ENCODE measurements at regions not wholly inside any gene's neighbourhood (a gene's known extent, or its start where the extent isn't known, plus 50 kb on each side); places are given as distances from the start of the nearest gene placed in this dataset.

- H3K27ac ChIP-seq: no peak overlapping the region
- TF ChIP-seq ZFX (IDR thresholded peaks at IDR 0.05; ENCODE audit: borderline replicate concordance) (no peak), CTCF (IDR thresholded peaks at IDR 0.05) (no peak)
These were observed 331.9 kb upstream of the TSHZ3 start for GRCh38 chr19:31681121-31681520.

GRCh38 chr19:31693131-31693932 lies 344.1 kb upstream of the TSHZ3 start:
- TF ChIP-seq CTCF (IDR thresholded peaks at IDR 0.05) (no peak), ZFX (IDR thresholded peaks at IDR 0.05; ENCODE audit: borderline replicate concordance) (no peak)
- no peak overlapping the region for H3K27ac ChIP-seq

GRCh38 chr19:31693933-31694269 lies 344.7 kb upstream of the TSHZ3 start:
- no peak overlapping the region for H3K27ac ChIP-seq
- no peak for TF ChIP-seq CTCF (IDR thresholded peaks at IDR 0.05)
- TF ChIP-seq ZFX (IDR thresholded peaks at IDR 0.05; ENCODE audit: borderline replicate concordance): no peak

- no peak overlapping the region for H3K27ac ChIP-seq
- TF ChIP-seq ZFX (IDR thresholded peaks at IDR 0.05; ENCODE audit: borderline replicate concordance): no peak
- TF ChIP-seq CTCF (IDR thresholded peaks at IDR 0.05): no peak
These were observed 345.5 kb upstream of the TSHZ3 start for GRCh38 chr19:31694761-31695160.

GRCh38 chr19:31699421-31699820 lies 350.2 kb upstream of the TSHZ3 start:
- H3K27ac ChIP-seq: no peak overlapping the region
- TF ChIP-seq ZFX (IDR thresholded peaks at IDR 0.05; ENCODE audit: borderline replicate concordance) (no peak), CTCF (IDR thresholded peaks at IDR 0.05) (no peak)

- TF ChIP-seq ZFX (IDR thresholded peaks at IDR 0.05; ENCODE audit: borderline replicate concordance) (no peak), CTCF (IDR thresholded peaks at IDR 0.05) (no peak)
- H3K27ac ChIP-seq: no peak overlapping the region
These were observed 351.9 kb upstream of the TSHZ3 start for GRCh38 chr19:31701146-31701545.

- TF ChIP-seq ZFX (IDR thresholded peaks at IDR 0.05; ENCODE audit: borderline replicate concordance): no peak
- no peak for TF ChIP-seq CTCF (IDR thresholded peaks at IDR 0.05)
- H3K27ac ChIP-seq: no peak overlapping the region
These were observed 356.4 kb upstream of the TSHZ3 start for GRCh38 chr19:31705656-31706055.
